ENCODE measurements at regions not wholly inside any gene's neighbourhood (a gene's known extent, or its start where the extent isn't known, plus 50 kb on each side); places are given as distances from the start of the nearest gene placed in this dataset.

- Histone ChIP-seq H2AK5ac (ENCODE audit: low read depth, low read length) (no peak overlapping the region), H3K56ac (replicated peaks; ENCODE audit: insufficient read length, low read depth, low read length) (no peak overlapping the region), H3K23ac (ENCODE audit: insufficient read length) (no peak overlapping the region), H3K79me2 (ENCODE audit: control insufficient read depth in 1 of 2, insufficient read depth in 2 of 2, low read length in 2 of 2) (no peaks in the 10 kb centered on the region), H3K4me2 (ENCODE audit: insufficient read depth in 1 of 2, low read depth in 2 of 2, low read length in 2 of 2) (no peak overlapping the region), H3K79me1 (ENCODE audit: low read depth, low read length) (no peaks in the 10 kb centered on the region), H2BK5ac (ENCODE audit: low read depth, low read length) (no peak overlapping the region), H4K91ac (replicated peaks; ENCODE audit: insufficient read length, low read length) (no peak overlapping the region), H3K4me3 (ENCODE audit: extremely low read depth in 1 of 4, insufficient read depth in 2 of 4, low read depth in 3 of 4, low read length in 4 of 4) (no peak overlapping the region), H2AFZ (ENCODE audit: low read length) (no peak overlapping the region), H3K4ac (replicated peaks; ENCODE audit: insufficient read length, low read depth, low read length) (no peak overlapping the region), H3K27me3 (replicated peaks in 1 of 4; ENCODE audit: control insufficient read depth in 3 of 4, extremely low read depth in 1 of 4, insufficient read depth in 3 of 4, low read length in 3 of 4) (no peaks in the 10 kb centered on the region), H3K9me3 (ENCODE audit: insufficient read depth in 2 of 2, low read depth in 1 of 2, low read length in 1 of 2) (no peaks in the 10 kb centered on the region), H2BK15ac (ENCODE audit: low read length) (no peak overlapping the region), H4K5ac (ENCODE audit: insufficient read length, low read depth, low read length) (no peak overlapping the region), H3K4me1 (replicated peaks in 1 of 4; ENCODE audit: control insufficient read depth in 3 of 4, insufficient read depth in 4 of 4, low read length in 3 of 4) (peaks cover 0 to 5% (median 2%) of the 10 kb centered on the region in 4 experiments; a peak in 1 of 7 replicates), H2BK20ac (ENCODE audit: low read length) (no peak overlapping the region), H3K23me2 (ENCODE audit: low read depth, low read length) (no peaks in the 10 kb centered on the region; the same call in 1 of the 2 replicates), H4K8ac (ENCODE audit: extremely low read depth, insufficient read depth, low read length) (no peak overlapping the region), H4K20me1 (replicated peaks in 1 of 2; ENCODE audit: control insufficient read depth in 1 of 2, insufficient read depth in 2 of 2, low read length in 2 of 2) (no peaks in the 10 kb centered on the region), H3K18ac (ENCODE audit: extremely low read depth, low read length) (no peak overlapping the region), H3K36me3 (ENCODE audit: control insufficient read depth in 2 of 4, insufficient read depth in 4 of 4, low read length in 3 of 4) (no peaks in the 10 kb centered on the region), H3K9ac (replicated peaks in 1 of 4; ENCODE audit: extremely low read depth in 1 of 4, low read depth in 3 of 4, low read length in 3 of 4) (no peak overlapping the region), H2BK120ac (replicated peaks; ENCODE audit: low read depth, low read length) (no peak overlapping the region), H3K14ac (ENCODE audit: insufficient read length) (no peak overlapping the region), H2BK12ac (ENCODE audit: low read depth, low read length) (no peak overlapping the region), H3K27ac (ENCODE audit: low read depth, low read length) (no peak overlapping the region)
- FAIRE-seq (no peak), DNase-seq (ENCODE audit: low read depth in 1 of 2, low spot score in 2 of 2) (no peak)
- POLR2A ChIA-PET (ENCODE audit: partially characterized antibody), result no interaction called here
- 96% methylated on average over 5 of the region's 5 CpGs; no CpG with 5 or more reads in 1 of the 2 experiments for WGBS, 2 experiments (ENCODE audit: extremely low coverage in 1 of 2, insufficient coverage in 1 of 2, insufficient read length in 1 of 2, insufficient replicate concordance in 2 of 2, low coverage in 1 of 2, low lambda C conversion rate in 2 of 2, missing lambda C conversion rate in 1 of 2)
- CTCF ChIA-PET (ENCODE audit: partially characterized antibody), result no interaction called here
- TF ChIP-seq TAF7 (optimal IDR thresholded peaks at IDR 0.05; ENCODE audit: borderline replicate concordance, low read depth, low read length), result no peak
- TF ChIP-seq NRF1 (IDR thresholded peaks at IDR 0.05; ENCODE audit: low read depth, low read length), result no peak
- no peak for TF ChIP-seq TEAD4 (IDR thresholded peaks at IDR 0.05; ENCODE audit: low read depth, low read length)
- no peak for TF ChIP-seq BACH1 (IDR thresholded peaks at IDR 0.05; ENCODE audit: low read length)
- TF ChIP-seq RAD21 (IDR thresholded peaks at IDR 0.05 in 1 of 2, conservative IDR thresholded peaks at IDR 0.05 in 1 of 2; ENCODE audit: low read depth in 2 of 2, low read length in 2 of 2), result no peak
- TF ChIP-seq ATF3 (IDR thresholded peaks at IDR 0.05; ENCODE audit: insufficient read depth, low read depth, low read length), result no peak
Observed at GRCh38 chr1:218568962-218569550, 223.9 kb downstream of the TGFB2 start.
